ENCODE measurements at regions not wholly inside any gene's neighbourhood (a gene's known extent, or its start where the extent isn't known, plus 50 kb on each side); places are given as distances from the start of the nearest gene placed in this dataset.
"Not testable (repeated sequence)": the region's sequence is repeated elsewhere in the genome, so short reads cannot be mapped to it uniquely, and the experiment has no call there.

DNA sequence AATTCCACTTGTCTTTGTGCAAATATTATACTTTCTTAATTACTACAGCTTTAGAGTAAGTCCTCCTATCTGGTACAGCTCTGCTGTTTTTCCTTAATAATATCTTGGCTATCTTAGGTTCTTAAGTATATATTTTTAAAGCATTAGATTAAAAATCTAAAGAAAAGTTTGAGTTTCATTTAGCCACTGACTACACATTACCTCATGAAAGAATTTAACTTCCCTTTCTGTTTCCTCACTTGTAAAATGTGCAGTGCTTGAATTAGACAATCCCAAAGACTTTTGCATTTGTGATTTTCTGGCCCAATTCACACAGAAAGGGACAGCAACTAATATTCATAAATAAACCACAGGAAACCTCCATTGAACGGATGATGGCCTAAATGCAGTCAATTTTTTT lies 126.4 kb upstream of the SAMSN1 start:
- no peaks in the 10 kb centered on the region for H3K36me3 ChIP-seq
- H3K27me3 ChIP-seq = no peaks in the 10 kb centered on the region
- intact Hi-C loops (cut with DNase I) = no loop called here
- no peak overlapping the region for H3K27ac ChIP-seq
- no peaks in the 10 kb centered on the region for H3K9me3 ChIP-seq
- TF ChIP-seq, protein P1, sequence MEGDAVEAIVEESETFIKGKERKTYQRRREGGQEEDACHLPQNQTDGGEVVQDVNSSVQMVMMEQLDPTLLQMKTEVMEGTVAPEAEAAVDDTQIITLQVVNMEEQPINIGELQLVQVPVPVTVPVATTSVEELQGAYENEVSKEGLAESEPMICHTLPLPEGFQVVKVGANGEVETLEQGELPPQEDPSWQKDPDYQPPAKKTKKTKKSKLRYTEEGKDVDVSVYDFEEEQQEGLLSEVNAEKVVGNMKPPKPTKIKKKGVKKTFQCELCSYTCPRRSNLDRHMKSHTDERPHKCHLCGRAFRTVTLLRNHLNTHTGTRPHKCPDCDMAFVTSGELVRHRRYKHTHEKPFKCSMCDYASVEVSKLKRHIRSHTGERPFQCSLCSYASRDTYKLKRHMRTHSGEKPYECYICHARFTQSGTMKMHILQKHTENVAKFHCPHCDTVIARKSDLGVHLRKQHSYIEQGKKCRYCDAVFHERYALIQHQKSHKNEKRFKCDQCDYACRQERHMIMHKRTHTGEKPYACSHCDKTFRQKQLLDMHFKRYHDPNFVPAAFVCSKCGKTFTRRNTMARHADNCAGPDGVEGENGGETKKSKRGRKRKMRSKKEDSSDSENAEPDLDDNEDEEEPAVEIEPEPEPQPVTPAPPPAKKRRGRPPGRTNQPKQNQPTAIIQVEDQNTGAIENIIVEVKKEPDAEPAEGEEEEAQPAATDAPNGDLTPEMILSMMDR (IDR thresholded peaks at IDR 0.05) = no peak
- no peak for TF ChIP-seq POLR2A (IDR thresholded peaks at IDR 0.05)
- H3K4me1 ChIP-seq = no peaks in the 10 kb centered on the region
- H3K4me3 ChIP-seq = no peak overlapping the region
- DNase-seq = no peak
- WGBS, 2 donors = 34 to 35% methylated on average over 1 of the region's 1 CpG

DNA sequence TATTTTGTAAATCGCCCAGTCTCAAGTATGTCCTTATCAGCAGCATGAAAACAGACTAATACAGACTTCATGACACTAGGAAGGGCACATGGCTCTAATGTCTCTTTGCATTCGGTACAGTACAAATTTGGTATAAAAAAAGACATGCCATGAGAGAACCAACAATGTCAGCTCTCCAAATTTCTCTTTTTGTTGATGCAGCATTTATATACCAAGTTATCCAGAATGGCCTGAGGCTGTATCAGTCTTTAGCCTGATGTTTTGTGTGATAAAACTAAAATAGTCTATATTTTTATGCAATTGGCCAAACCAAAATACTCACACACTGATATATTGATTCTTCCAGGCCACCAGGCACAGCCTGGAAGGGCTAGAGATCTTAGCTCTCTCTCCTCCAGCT lies 124.3 kb upstream of the SAMSN1 start:
- Histone ChIP-seq H3K9me3 (no peaks in the 10 kb centered on the region), H3K4me3 (no peak overlapping the region), H3K36me3 (no peaks in the 10 kb centered on the region), H3K27me3 (no peaks in the 10 kb centered on the region), H3K4me1 (no peaks in the 10 kb centered on the region), H3K27ac (no peak overlapping the region)
- DNase-seq = no peak
- no peak for TF ChIP-seq POLR2A (IDR thresholded peaks at IDR 0.05)
- TF ChIP-seq, protein P1 (IDR thresholded peaks at IDR 0.05) = no peak
- intact Hi-C loops (cut with DNase I) = no loop called here
- 82 to 92% methylated on average over 2 of the region's 2 CpGs for WGBS, 2 donors

DNA sequence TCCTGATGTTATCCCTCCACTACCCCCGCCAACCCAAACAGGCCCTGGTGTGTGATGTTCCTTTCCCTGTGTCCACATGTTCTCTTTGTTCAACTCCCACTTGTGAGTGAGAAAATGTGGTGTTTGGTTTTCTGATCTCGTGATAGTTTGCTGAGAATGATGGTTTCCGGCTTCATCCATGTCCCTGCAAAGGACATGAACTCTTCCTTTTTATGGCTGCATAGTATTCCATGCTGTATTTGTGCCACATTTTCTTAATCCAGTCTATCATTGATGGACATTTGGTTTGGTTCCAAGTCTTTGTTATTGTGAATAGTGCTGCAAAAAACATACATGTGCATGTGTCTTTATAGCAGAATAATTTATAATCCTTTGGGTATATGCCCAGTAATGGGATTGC lies 123.0 kb upstream of the SAMSN1 start:
- H3K36me3 ChIP-seq; DNase-seq; H3K9me3 ChIP-seq; H3K27me3 ChIP-seq; H3K27ac ChIP-seq; H3K4me3 ChIP-seq; intact Hi-C loops (cut with DNase I); H3K4me1 ChIP-seq: not testable (repeated sequence)
- 79 to 85% methylated on average over 3 of the region's 3 CpGs for whole genome bisulfite sequencing, 2 donors

DNA sequence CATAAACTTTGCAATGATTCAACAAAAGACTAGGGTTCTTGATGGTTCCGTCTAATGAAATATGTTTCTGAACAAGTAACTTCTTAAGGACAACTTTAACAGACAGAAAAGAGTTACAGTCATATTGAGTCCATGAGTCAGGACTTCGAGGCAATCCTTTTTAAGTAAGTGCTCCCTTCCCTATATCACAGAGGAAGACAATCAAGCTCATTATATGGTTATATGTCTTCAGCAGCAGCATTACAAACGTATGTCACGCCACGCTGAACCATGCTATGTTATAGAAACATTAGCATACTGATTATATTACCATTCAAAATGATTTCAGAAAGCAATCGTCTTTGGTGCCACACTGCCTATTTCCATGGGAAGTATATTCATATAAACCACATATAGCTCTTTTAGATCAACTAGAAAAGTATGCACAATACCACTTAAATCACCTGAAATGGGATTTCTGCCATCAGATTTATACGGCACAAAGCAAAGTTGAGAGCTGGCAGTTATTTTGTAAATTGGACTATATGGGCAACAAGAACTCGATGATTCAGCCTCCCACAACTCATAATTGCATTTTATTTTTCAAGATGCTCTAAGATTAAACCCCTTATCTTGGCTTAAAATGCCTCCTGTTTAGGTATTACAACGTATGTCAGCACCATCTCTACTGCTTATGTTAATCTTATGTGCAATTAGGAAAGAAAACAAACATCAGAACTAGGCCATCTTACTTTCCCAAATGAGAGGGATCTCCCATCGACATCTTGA lies 111.3 kb upstream of the SAMSN1 start:
- no peak for TF ChIP-seq POLR2A (IDR thresholded peaks at IDR 0.05)
- TF ChIP-seq, protein P1 (IDR thresholded peaks at IDR 0.05) = no peak
- Histone ChIP-seq H3K9me3 (no peaks in the 10 kb centered on the region), H3K4me1 (no peaks in the 10 kb centered on the region), H3K4me3 (no peak overlapping the region), H3K27me3 (no peaks in the 10 kb centered on the region), H3K36me3 (no peaks in the 10 kb centered on the region), H3K27ac (no peak overlapping the region)
- intact Hi-C loops (cut with DNase I) = no loop called here
- DNase-seq = no peak
- WGBS, 2 donors = 76 to 78% methylated on average over 10 of the region's 10 CpGs

DNA sequence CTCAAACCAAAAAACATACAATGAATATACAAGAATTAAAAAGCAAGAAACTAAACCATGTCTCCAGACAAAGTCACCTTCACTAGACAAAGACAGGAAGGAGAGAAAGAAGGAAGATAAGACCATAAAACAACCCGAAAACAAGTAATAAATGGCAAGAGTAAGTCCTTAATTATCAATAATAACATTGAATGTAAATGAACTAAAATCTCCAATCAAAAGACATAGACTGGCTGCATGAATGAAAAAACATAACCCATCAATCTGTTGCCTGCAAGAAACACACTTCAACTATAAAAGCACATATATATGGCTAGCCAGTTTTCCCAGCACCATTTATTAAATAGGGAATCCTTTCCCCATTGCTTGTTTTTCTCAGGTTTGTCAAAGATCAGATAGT lies 100.8 kb upstream of the SAMSN1 start:
- Histone ChIP-seq H3K27me3 (no peaks in the 10 kb centered on the region), H3K4me3 (no peak overlapping the region), H3K27ac (no peak overlapping the region), H3K36me3 (no peaks in the 10 kb centered on the region), H3K9me3 (peaks cover 0 to 10% (median 7%) of the 10 kb centered on the region in 3 donors), H3K4me1 (no peaks in the 10 kb centered on the region)
- TF ChIP-seq POLR2A (IDR thresholded peaks at IDR 0.05) = no peak
- TF ChIP-seq, protein P1 (IDR thresholded peaks at IDR 0.05) = no peak
- intact Hi-C loops (cut with DNase I) = no loop called here
- no peak for DNase-seq
- WGBS, 2 donors = 54 to 81% methylated on average over 1 of the region's 1 CpG

DNA sequence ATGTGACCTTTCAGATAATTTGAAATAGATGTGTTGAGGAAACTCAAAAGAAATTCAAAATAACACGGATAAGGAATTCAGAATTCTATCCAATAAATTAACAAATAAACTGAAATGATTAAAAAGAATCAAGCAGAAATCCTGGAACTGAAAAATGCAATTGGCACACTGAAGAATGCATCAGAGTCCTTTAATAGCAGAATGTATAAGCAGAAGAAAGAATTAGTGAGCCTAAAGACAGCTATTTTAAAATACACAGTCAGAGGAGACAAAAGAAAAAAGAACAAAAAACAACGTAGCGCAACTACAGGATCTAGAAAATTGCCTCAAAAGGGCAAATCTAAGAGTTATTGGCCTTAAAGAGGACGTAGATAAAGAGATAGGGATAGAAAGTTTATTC lies 99.6 kb upstream of the SAMSN1 start:
- intact Hi-C loops (cut with DNase I) = no loop called here
- TF ChIP-seq, protein P1 (IDR thresholded peaks at IDR 0.05) = no peak
- no peak for TF ChIP-seq POLR2A (IDR thresholded peaks at IDR 0.05)
- 69 to 76% methylated on average over 4 of the region's 4 CpGs for WGBS, 2 donors

More for the DNA sequence above, 99.6 kb upstream of the SAMSN1 start:
- Histone ChIP-seq H3K27me3 (no peaks in the 10 kb centered on the region), H3K9me3 (peaks cover 0 to 10% (median 7%) of the 10 kb centered on the region in 3 donors), H3K27ac (no peak overlapping the region), H3K4me1 (no peaks in the 10 kb centered on the region), H3K4me3 (no peak overlapping the region), H3K36me3 (no peaks in the 10 kb centered on the region)
- DNase-seq = no peak
